ENCODE measurements at regions not wholly inside any gene's neighbourhood (a gene's known extent, or its start where the extent isn't known, plus 50 kb on each side); places are given as distances from the start of the nearest gene placed in this dataset.

GRCh38 chr22:45090497-45090910 lies 73.2 kb upstream of the NUP50 start:
- no peak for TF ChIP-seq CTCF (optimal IDR thresholded peaks at IDR 0.05 in 1 of 3, IDR thresholded peaks at IDR 0.05 in 1 of 3, conservative IDR thresholded peaks at IDR 0.05 in 1 of 3; ENCODE audit: extremely low read depth in 1 of 3, insufficient read depth in 2 of 3, low read length in 3 of 3)
- TF ChIP-seq EZH2 (IDR thresholded peaks at IDR 0.05; ENCODE audit: low read length): no peak

Measured in keratinocyte (primary cell).